Stromal cell of bone marrow (primary cell): ENCODE measurements at regions not wholly inside any gene's neighbourhood (a gene's known extent, or its start where the extent isn't known, plus 50 kb on each side); places are given as distances from the start of the nearest gene placed in this dataset.
"Not testable (repeated sequence)": the region's sequence is repeated elsewhere in the genome, so short reads cannot be mapped to it uniquely, and the experiment has no call there.

Source experiments
- DNase-seq: peaks from one replicate; pipeline ENCODE4 v3.0.0-alpha.2; 2012; ENCODE audit warnings: low read depth

DNA sequence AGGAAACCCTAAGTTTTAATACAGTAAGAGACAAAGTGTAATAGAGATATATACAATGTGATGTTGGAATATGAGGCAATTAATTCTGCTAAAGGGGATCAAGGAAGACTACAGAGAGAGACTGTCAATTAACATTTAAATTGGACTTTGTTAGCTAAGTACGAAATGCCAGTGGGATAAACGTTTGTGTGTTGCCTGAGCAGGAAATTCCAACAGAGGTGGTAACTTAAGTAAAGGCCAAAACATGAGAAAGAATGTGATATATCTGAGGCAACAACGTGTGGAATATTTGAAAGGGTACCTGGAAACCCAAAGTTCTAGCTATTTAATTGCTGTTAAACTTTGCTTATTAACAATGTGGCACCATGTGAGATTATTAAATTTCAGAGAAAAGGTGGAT lies 1666.9 kb upstream of the WWC1 start:
- no peak for DNase-seq

GRCh38 chr5:166625210-166625865 lies 1666.1 kb upstream of the WWC1 start:
- DNase-seq: no peak

GRCh38 chr5:166637295-166637694 lies 1654.2 kb upstream of the WWC1 start:
- DNase-seq: no peak

GRCh38 chr5:166639151-166639550 lies 1652.3 kb upstream of the WWC1 start:
- DNase-seq: no peak

DNA sequence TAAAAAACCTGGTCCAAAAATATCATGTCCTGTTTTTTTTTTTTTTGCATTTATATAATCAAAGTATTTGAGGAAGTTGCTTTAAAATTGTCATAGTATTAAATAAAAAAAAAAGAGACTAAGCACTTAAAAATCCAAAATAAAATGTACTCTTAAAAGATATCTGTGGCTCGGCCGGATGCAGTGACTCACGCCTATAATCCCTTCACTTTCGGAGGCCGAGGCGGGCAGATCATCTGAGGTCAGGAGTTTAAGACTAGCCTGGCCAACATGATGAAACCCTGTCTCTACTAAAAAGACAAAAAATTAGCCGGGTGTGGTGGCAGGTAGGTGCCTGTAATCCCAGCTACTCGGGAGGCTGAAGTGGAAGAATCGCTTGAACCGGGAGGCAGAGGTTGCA lies 1651.3 kb upstream of the WWC1 start:
- not testable (repeated sequence) for DNase-seq

- no peak for DNase-seq
Measured at GRCh38 chr5:166648736-166649135, 1642.7 kb upstream of the WWC1 start.

DNA sequence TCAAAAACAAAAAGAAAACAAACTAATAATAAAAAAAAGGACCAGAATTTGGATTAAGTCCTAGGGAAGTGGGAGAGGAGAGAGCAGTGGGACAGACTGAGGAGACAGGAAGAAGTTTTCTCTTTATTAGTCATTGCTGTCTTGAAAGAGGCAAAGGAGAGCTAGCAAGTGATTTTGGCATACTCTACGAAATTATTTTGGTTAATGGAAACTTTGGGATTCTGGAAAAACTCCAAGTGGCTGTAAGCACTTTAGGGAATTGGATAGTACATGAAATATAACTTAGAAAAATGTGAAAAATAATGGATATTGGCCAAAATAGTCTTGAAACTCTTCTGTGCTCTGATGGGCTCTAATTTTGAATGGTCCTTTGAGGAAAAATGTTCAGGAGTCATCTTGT lies 1641.8 kb upstream of the WWC1 start:
- DNase-seq: no peak

GRCh38 chr5:166651234-166651633 lies 1640.2 kb upstream of the WWC1 start:
- no peak for DNase-seq

DNA sequence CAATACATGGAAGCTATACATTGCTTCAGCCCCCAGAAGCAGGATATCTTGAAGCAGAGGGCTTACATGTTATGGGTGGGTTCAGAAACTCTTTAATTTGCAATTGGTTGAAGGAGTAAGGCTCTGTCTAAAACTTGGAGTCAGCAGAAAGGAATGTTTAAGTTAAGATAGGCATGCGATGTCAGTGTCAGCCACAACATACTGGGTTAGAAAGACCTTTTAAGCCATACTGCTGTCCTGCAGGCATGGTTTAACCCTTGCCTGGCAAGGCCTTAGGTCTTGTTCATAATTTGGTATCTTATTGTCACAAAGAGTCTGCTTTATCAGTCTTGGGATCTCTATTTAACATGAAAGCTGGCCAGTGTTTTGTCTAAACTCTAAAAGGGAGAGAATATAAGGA lies 1619.6 kb upstream of the WWC1 start:
- DNase-seq: no peak

GRCh38 chr5:166672431-166672830 lies 1619.0 kb upstream of the WWC1 start:
- no peak for DNase-seq

GRCh38 chr5:166677891-166678290 lies 1613.6 kb upstream of the WWC1 start:
- no peak for DNase-seq

- no peak for DNase-seq
Measured at GRCh38 chr5:166679331-166679730, 1612.1 kb upstream of the WWC1 start.

GRCh38 chr5:166695326-166695725 lies 1596.1 kb upstream of the WWC1 start:
- no peak for DNase-seq

GRCh38 chr5:166708291-166708690 lies 1583.2 kb upstream of the WWC1 start:
- DNase-seq: no peak

- no peak for DNase-seq
Measured at GRCh38 chr5:166709691-166710090, 1581.8 kb upstream of the WWC1 start.

DNA sequence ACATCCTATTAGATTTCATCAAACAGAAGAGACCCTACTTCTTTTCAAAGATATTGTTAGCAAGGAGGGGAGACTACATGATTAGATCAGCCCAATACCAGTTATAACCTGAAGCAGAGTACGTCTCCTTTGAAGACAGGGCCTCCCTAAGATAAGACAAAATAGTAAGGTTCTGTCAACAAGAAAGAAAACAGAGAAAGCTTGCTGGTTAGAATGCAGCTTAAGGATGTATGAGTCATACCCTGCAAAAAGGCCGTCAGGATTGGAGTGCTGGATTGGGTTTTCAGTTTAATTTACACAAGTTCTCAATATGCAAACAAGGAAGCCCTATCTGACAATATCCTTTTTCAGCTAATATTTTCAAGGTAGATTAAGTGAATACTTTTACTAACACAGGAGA lies 1581.2 kb upstream of the WWC1 start:
- no peak for DNase-seq

GRCh38 chr5:166712447-166713185 lies 1578.8 kb upstream of the WWC1 start:
- no peak for DNase-seq

DNA sequence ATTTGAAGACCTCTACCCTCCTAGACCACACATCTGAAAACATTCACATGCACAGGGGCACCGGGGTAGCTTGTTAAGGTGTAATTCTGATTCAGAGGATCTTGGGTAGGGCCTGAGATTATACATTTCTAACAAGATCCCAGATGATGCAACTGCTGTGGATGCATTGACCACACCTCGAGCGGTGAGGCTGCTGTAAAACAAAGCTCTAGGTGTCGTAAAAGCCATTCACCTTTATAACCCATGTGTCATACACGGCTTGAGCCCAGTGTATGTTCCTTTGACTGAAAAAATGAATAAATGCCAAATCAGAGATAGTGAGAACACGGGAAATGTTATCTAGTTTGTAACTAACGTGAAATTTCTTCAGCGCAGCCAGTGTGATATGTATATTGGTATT lies 1578.2 kb upstream of the WWC1 start:
- DNase-seq: no peak

DNA sequence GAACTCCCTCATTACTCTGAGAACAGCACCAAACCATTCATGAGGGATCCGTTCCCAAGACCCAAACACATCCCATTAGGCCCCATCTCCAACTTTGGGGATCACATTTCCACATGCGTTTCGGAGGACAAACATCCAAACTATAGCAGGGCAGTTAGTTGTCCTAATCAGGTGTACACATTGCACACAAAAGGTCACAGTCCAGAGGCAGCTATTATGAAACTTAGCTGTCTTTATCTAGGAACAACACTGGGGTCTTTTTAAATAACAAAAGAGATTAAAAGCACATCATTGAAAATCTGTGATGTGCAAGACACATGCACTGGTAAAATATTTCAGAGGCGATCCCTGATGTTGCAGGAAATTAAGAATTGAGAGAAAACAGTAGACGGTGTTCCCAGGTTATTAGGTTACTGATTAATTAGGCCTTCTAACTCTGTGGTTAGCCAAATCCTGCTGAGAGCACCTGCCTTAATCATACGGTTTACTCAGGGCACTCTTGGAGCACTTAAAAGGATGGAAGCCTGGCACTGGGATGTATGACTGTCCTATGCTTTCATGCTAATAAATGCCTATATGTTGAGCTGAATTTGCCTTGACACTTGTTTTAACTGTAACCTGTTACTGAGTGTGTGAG lies 1574.5 kb upstream of the WWC1 start:
- no peak for DNase-seq

DNA sequence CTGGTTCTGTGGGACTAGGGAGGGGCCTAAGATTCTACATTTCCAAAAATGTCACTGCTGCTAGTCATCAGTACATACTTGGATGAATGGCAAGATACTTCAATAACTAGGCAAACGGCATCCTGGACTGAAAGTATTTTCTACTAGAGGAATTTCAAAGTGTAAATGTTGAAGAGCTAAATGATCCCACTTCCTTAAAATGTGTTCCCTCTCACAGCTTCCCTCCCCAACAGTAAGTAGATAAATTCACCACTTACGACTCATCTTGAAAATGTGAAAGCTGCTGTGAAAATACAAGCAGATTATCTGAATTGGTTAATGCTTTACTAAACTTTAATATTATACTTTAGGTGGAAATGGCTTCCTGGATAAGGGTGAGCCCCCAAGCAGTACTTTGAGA lies 1571.5 kb upstream of the WWC1 start:
- no peak for DNase-seq

DNA sequence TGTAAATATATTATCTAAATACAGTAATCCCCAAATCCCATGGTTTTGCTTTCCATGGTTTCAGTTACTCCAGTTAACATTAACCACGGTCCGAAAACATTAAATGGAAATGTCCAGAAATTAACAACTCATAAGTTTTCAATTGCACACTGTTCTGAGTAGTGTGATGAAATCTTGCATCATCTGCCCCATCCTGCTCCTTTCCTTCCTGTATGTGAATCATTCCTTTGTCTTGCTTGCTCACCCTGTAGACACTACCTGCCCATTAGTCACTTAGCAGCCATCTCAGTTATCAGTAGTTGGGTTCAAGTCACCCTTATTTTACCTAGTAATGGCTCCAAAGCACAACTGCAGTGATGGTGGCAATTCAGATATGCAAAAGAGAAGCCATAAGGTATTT lies 1568.5 kb upstream of the WWC1 start:
- no peak for DNase-seq

GRCh38 chr5:166724284-166724683 lies 1567.2 kb upstream of the WWC1 start:
- no peak for DNase-seq

DNA sequence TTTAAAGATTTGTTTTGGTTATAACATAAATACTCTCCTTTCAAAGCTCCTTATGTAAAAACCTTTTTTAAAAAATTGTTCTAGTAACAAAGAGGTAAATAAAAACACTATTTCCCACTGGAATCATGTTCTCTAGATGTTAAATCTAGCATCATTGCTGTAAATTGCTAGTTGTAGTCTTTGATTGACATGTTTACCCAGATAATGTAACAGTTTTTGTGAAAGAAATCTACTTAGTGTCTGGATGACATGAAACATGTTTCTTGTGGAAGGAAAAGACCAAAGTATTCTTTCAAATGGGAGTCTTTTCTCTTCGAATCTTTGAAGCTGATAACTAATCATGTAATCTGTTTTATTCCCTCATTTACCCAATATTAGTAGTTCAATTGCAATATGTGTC lies 1565.9 kb upstream of the WWC1 start:
- no peak for DNase-seq

- DNase-seq: no peak
Measured at GRCh38 chr5:166726406-166726805, 1565.0 kb upstream of the WWC1 start.
